HG03175 (cell line): ENCODE measurements at regions not wholly inside any gene's neighbourhood (a gene's known extent, or its start where the extent isn't known, plus 50 kb on each side); places are given as distances from the start of the nearest gene placed in this dataset.
"Not testable (repeated sequence)": the region's sequence is repeated elsewhere in the genome, so short reads cannot be mapped to it uniquely, and the experiment has no call there.

Experiments used
- ATAC-seq: cut with Tn5 transposase; IDR thresholded peaks from one replicate; pipeline ENCODE4 v1.9.1; 2021; ENCODE audit warnings: mild to moderate bottlenecking, moderate library complexity; ENCODE audit not compliant: unreplicated experiment

GRCh38 chr3:182486463-182486862 lies 306.8 kb upstream of the ATP11B start:
- ATAC-seq: no peak

- no peak for ATAC-seq
Measured at GRCh38 chr3:182487143-182487542, 306.2 kb upstream of the ATP11B start.

DNA sequence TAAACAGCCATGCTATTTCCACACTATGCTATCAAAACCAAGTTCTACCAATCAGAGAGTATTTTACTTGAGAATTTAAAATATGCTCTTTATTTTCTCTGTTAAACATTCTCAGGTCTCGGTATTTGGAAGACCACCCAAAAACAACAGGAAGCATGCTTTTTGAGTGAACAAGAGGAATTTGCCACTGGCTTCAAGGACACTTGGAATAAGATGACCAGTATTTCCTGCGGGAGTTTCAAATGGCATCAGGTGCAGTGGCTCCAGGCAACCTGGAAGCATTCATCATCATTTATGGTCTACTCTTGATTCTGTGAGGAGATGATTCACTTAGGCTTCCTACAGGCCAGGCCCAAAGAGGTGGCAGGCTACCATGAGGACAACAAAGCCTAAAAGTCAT lies 305.7 kb upstream of the ATP11B start:
- no peak for ATAC-seq

DNA sequence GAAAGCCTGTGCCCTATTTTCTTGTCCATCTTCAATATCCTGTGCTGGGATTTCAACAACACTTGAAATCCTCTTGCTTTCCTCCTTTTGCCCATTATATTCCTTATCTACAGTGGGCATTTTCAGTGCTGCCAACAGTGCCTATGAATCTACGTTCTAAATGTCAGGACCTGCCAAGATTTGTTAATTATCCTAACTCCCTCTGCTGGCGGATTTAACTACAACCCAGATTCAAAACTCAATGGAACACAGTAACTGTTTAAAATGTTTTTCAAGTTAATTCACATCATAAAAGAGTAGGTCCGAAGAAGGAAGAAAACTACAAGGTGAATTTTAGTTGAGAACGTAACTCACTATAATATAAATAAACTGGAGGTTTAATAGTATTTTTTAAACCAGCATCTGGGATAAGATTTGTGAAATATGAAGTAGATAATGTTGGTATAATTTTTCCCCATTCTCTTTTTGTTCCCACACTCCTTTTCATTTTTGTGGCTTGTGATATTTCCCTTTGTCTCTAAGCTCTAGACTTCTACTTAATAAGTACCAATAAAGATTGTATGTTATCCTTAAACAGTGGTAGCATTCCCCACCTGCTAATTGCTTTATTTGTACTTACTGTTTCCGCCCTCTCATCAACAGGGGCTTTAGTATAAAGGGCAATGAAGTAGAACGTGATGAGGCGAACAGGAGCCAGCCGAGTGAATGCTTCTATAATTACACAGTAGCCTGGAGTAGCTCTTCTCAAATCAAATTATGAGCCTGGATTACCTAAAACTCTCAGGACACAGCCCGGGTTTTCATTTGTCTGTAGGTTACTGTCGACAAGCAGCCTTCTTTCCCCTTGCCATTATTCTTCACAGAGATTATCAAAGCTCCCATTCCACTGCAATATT lies 302.5 kb upstream of the ATP11B start:
- no peak for ATAC-seq

DNA sequence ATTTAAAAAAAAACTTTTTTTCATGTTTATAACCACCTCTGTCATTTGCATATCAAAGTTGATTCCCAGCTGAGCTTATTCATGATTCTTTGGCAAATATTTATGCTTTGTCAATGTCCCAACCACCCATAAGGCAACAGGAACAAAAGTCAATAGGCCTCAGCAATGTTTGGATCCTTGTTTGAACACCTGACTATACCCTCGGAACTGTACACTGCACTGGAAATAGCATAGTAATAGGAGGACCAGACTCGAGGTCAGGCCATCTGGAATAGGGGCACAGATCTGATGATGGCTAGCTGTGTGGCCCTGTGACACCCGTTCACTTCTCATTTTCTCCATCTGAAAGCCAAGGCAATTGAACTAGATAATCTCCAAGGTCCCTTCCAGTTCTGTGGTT lies 301.7 kb upstream of the ATP11B start:
- ATAC-seq: no peak

GRCh38 chr3:182492536-182492935 lies 300.8 kb upstream of the ATP11B start:
- no peak for ATAC-seq

DNA sequence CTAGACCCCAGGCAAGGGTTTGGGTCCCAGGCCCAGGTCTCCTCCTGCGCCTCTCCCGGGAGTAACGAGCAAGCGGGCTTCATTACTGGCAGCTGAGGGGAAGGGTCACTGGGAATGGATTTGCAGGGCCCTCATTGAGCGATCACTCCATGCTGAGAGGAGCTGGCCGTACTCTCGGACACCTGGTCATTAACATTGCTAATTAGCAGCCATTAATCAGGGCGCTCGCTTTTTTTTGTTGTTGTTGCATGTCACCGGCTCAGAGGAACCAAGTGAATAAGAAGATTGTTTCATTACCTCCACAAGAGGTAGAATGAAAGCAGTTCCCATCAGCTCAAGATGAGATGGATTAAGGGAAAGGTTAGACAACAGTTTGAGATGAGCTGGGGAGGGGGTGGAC lies 293.0 kb upstream of the ATP11B start:
- ATAC-seq: no peak

GRCh38 chr3:182501856-182502255 lies 291.4 kb upstream of the ATP11B start:
- no peak for ATAC-seq

DNA sequence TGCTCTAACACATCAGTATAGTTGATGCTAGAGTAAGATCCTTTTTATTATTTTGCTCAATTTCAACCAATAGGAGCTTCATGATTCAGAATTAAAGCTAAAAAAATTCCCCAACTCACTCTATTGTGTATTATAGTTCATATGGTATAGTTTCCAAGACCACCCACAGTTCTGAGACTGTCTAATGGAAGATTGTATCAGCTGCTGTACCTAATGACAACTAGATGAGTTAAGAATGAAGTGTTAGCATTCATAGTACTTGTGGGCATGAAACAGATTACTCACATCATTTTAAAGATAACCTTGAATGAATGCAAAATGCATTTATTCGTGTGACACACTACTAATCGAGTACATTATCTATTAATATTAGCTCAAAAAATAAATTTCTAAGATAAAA lies 289.9 kb upstream of the ATP11B start:
- no peak for ATAC-seq

- ATAC-seq: no peak
Measured at GRCh38 chr3:182508919-182509711, 284.2 kb upstream of the ATP11B start.

GRCh38 chr3:182509844-182510460 lies 283.4 kb upstream of the ATP11B start:
- ATAC-seq: no peak

DNA sequence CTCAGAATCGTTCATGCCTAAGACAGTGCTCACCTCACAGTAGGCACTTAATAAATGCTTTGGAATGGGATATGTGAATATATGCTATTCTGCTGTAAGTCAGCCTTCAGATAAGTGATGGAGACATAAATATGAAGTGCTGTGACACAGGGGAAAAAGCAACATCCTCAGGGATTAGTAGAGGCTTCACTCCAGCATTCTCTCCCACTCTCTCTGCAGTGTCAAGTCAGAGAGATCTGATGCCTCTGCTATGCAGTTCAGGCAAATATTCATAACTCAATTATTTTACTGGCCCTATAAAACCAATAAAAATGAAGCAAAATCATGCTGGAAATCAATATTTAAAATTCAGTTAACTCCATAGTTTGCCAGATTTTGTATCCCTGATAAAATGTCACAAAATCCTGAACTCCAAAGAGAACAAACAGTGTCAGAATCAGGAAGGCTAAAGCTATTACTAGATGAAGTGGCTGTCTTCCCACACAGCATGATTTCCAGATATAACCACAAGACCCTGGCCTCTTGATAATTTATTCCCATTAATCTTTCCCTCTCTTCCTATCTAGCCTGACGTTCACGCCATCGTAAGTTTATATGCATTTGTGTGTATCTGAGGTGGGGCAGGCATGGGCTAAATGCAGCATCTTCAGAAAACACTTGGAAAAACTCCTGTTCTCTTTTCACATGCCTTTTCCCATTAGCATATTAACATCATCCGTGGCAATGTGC lies 278.9 kb upstream of the ATP11B start:
- ATAC-seq: no peak

DNA sequence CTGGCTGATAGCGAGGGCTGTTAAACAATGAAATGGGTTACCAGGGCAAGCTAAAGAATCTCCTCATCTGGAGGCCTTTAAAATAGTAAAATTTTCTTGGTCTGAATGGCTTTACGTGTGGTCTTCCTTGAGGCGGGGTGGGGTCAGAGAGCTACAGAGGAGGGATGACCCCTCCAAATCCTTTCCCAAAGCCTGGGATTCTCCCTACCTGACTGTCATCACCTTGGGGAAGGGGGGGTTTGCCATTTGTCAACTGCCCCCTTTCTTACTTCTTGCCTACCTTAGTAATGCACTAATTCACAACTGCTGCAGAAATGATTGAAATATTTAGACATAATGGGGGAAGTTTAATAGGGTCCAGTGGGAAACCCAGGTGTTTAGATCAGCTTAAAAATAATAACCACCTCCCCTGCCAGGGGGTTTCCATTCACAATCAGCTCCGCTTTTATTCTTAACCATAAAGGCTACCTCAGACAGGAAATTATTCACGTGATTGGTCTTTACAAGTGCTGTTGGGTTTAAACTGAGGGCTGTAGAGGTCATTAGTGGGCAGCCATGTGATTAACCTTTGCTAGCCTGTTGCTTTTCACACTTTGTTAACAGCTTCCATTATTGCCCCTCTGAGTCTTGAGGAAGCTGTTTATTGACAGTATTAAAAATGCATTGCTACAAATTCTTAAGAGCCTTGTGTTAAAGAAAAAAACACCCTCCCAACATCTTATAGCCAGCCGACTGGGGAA lies 276.5 kb upstream of the ATP11B start:
- no peak for ATAC-seq

- ATAC-seq: no peak
Measured at GRCh38 chr3:182519569-182519968, 273.7 kb upstream of the ATP11B start.

DNA sequence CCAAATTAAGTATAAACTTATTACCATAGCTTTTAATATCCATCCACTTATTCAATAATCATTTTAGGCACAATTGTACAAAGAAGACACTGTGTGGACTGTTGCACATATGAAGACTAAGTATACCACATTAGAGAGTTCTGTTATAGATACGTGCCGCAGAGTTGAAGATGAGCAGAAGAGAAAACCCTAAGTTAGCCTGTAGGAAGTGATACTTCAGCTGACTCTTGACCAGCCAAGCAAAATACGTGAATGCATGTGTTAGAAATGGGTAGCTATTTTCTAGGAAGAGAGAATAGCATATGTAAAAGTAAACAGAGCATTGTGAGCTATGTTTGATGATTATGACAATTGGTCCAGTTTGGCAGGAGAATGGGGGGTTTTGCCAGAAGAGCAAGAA lies 272.0 kb upstream of the ATP11B start:
- ATAC-seq: no peak

- not testable (repeated sequence) for ATAC-seq
Measured at GRCh38 chr3:182523424-182523823, 269.9 kb upstream of the ATP11B start.

DNA sequence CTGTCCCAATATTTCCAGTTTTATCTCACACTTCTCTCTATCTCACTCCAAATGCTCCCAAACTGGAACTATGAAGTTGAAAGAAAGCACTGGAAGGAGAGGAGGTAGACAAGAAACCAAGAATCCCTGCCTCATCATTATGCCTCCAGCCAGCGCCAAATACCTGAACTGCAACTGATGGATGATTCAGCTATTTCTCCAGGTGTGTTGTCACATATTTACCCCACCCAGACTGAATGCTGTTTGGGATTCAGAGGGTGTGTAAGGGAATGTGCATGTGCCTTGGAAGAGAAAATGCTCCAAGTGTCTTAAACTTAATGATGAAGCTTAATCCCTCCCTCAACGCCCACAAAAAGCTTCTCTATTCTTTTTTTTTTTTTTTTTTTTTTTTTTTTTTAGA lies 269.5 kb upstream of the ATP11B start:
- no peak for ATAC-seq

- ATAC-seq: no peak
Measured at GRCh38 chr3:182524711-182525401, 268.4 kb upstream of the ATP11B start.

GRCh38 chr3:182525766-182526374 lies 267.4 kb upstream of the ATP11B start:
- no peak for ATAC-seq
